Neural crest cell (in vitro differentiated cells): ENCODE measurements at regions not wholly inside any gene's neighbourhood (a gene's known extent, or its start where the extent isn't known, plus 50 kb on each side); places are given as distances from the start of the nearest gene placed in this dataset.
"Not testable (repeated sequence)": the region's sequence is repeated elsewhere in the genome, so short reads cannot be mapped to it uniquely, and the experiment has no call there.

ENCODE experiments used
- DNase-seq: peaks from one replicate; pipeline ENCODE4 v3.0.0; 2021; ENCODE audit warnings: low read depth, mixed read lengths, low spot score
- H3K27ac Mint-ChIP-seq: one replicate; pipeline ENCODE4 v1.8.0; 2021; ENCODE audit warnings: mild to moderate bottlenecking, mixed read lengths; ENCODE audit not compliant: unreplicated experiment
- H3K27me3 Mint-ChIP-seq: 2 replicates; pipeline ENCODE4 v1.8.0; 2021; ENCODE audit warnings: low read depth, mild to moderate bottlenecking, mixed read lengths
- H3K36me3 Mint-ChIP-seq: 2 replicates; pipeline ENCODE4 v1.8.0; 2021; ENCODE audit warnings: low read depth, mild to moderate bottlenecking, mixed read lengths
- H3K4me1 Mint-ChIP-seq: 2 replicates; pipeline ENCODE4 v1.8.0; 2021; ENCODE audit warnings: mixed read lengths
- H3K4me3 Mint-ChIP-seq: one replicate; pipeline ENCODE4 v1.8.0; 2021; ENCODE audit warnings: mild to moderate bottlenecking, mixed read lengths
- H3K9me3 Mint-ChIP-seq: 2 replicates; pipeline ENCODE4 v1.8.0; 2021; ENCODE audit warnings: mixed read lengths
- CTCF ChIP-seq: fragments of 200-600 bp; sonication (generic); conservative IDR thresholded peaks from 2 replicates; pipeline ENCODE4 v1.5.0; 2021; ENCODE audit warnings: antibody characterized with exemption, mild to moderate bottlenecking

- TF ChIP-seq CTCF = no peak
- Mint-ChIP-seq H3K27me3 (no peaks in the 10 kb centered on the region), H3K9me3 (no peaks in the 10 kb centered on the region), H3K4me1 (peaks cover 17% of the 10 kb centered on the region), H3K4me3 (no peak overlapping the region), H3K36me3 (no peaks in the 10 kb centered on the region), H3K27ac (no peak overlapping the region)
- DNase-seq = no peak
Observed at GRCh38 chr20:26163890-26164289, 467.2 kb upstream of the ZNF337 start.

GRCh38 chr20:26163151-26163550 is 466.5 kb upstream of the ZNF337 start:
- DNase-seq, H3K9me3 Mint-ChIP-seq, H3K36me3 Mint-ChIP-seq, H3K4me3 Mint-ChIP-seq, H3K27me3 Mint-ChIP-seq, H3K27ac Mint-ChIP-seq: not testable (repeated sequence)
- H3K4me1 Mint-ChIP-seq = peaks cover 17% of the 10 kb centered on the region

- H3K36me3 Mint-ChIP-seq, H3K27ac Mint-ChIP-seq, DNase-seq, H3K4me3 Mint-ChIP-seq, H3K4me1 Mint-ChIP-seq, H3K9me3 Mint-ChIP-seq, H3K27me3 Mint-ChIP-seq: not testable (repeated sequence)
Observed at GRCh38 chr20:26161741-26162140, 465.1 kb upstream of the ZNF337 start.

- H3K9me3 Mint-ChIP-seq, DNase-seq, H3K36me3 Mint-ChIP-seq, H3K4me3 Mint-ChIP-seq, H3K27ac Mint-ChIP-seq, H3K27me3 Mint-ChIP-seq, H3K4me1 Mint-ChIP-seq: not testable (repeated sequence)
Observed at GRCh38 chr20:26160916-26161315, 464.3 kb upstream of the ZNF337 start.

GRCh38 chr20:26154224-26154623 is 457.6 kb upstream of the ZNF337 start:
- Mint-ChIP-seq H3K4me3 (no peak overlapping the region), H3K9me3 (peaks cover 2% of the 10 kb centered on the region), H3K27ac (no peak overlapping the region), H3K36me3 (no peaks in the 10 kb centered on the region), H3K27me3 (no peaks in the 10 kb centered on the region), H3K4me1 (no peaks in the 10 kb centered on the region)
- TF ChIP-seq CTCF = no peak
- DNase-seq = no peak

- no peaks in the 10 kb centered on the region for H3K9me3 Mint-ChIP-seq
- TF ChIP-seq CTCF = no peak
- H3K4me3 Mint-ChIP-seq = no peak overlapping the region
- no peaks in the 10 kb centered on the region for H3K4me1 Mint-ChIP-seq
- no peak overlapping the region for H3K27ac Mint-ChIP-seq
- no peak for DNase-seq
- peaks cover 6% of the 10 kb centered on the region for H3K27me3 Mint-ChIP-seq
- H3K36me3 Mint-ChIP-seq = no peaks in the 10 kb centered on the region
Observed at GRCh38 chr20:26135325-26136110, 438.9 kb upstream of the ZNF337 start.

- Mint-ChIP-seq H3K27ac (no peak overlapping the region), H3K27me3 (peaks cover 6% of the 10 kb centered on the region), H3K4me1 (no peaks in the 10 kb centered on the region), H3K36me3 (no peaks in the 10 kb centered on the region), H3K9me3 (no peaks in the 10 kb centered on the region), H3K4me3 (no peak overlapping the region)
- TF ChIP-seq CTCF = no peak
- DNase-seq = no peak
Observed at GRCh38 chr20:26134606-26135005, 438.0 kb upstream of the ZNF337 start.

GRCh38 chr20:26133794-26134193 is 437.1 kb upstream of the ZNF337 start:
- not testable (repeated sequence) for H3K9me3 Mint-ChIP-seq, H3K4me1 Mint-ChIP-seq, DNase-seq, H3K27ac Mint-ChIP-seq, H3K36me3 Mint-ChIP-seq, H3K4me3 Mint-ChIP-seq, H3K27me3 Mint-ChIP-seq

GRCh38 chr20:26120920-26121319 is 424.3 kb upstream of the ZNF337 start:
- not testable (repeated sequence) for DNase-seq, H3K36me3 Mint-ChIP-seq, H3K27ac Mint-ChIP-seq, H3K9me3 Mint-ChIP-seq, H3K4me3 Mint-ChIP-seq, H3K4me1 Mint-ChIP-seq, H3K27me3 Mint-ChIP-seq

GRCh38 chr20:26094498-26094897 is 397.8 kb upstream of the ZNF337 start:
- not testable (repeated sequence) for DNase-seq, H3K4me3 Mint-ChIP-seq, H3K36me3 Mint-ChIP-seq, H3K27me3 Mint-ChIP-seq, H3K4me1 Mint-ChIP-seq, H3K27ac Mint-ChIP-seq, H3K9me3 Mint-ChIP-seq
